ENCODE measurements at regions not wholly inside any gene's neighbourhood (a gene's known extent, or its start where the extent isn't known, plus 50 kb on each side); places are given as distances from the start of the nearest gene placed in this dataset.
"Not testable (repeated sequence)": the region's sequence is repeated elsewhere in the genome, so short reads cannot be mapped to it uniquely, and the experiment has no call there.

DNA sequence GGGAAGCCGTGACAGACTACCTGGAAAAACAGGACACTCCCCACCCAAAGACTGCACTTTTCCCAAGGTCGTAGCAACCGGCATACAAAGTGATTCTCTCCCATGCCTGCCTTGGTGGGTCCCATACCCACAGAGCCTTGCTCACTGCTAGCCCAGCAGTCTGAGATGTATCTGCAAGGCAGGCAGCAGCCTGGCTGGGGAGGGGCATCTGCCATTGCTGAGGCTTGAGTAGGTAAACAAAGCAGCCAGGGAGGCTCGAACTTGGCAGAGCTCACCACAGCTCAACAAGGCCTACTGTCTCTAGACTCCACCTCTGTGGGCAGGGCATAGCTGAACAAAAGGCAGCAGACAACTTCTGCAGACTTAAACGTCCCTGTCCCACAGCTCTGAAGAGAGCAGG is 144.4 kb upstream of the FSHR start:
- TF ChIP-seq, protein P1, sequence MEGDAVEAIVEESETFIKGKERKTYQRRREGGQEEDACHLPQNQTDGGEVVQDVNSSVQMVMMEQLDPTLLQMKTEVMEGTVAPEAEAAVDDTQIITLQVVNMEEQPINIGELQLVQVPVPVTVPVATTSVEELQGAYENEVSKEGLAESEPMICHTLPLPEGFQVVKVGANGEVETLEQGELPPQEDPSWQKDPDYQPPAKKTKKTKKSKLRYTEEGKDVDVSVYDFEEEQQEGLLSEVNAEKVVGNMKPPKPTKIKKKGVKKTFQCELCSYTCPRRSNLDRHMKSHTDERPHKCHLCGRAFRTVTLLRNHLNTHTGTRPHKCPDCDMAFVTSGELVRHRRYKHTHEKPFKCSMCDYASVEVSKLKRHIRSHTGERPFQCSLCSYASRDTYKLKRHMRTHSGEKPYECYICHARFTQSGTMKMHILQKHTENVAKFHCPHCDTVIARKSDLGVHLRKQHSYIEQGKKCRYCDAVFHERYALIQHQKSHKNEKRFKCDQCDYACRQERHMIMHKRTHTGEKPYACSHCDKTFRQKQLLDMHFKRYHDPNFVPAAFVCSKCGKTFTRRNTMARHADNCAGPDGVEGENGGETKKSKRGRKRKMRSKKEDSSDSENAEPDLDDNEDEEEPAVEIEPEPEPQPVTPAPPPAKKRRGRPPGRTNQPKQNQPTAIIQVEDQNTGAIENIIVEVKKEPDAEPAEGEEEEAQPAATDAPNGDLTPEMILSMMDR (IDR thresholded peaks at IDR 0.05): not testable (repeated sequence)
- TF ChIP-seq POLR2A (IDR thresholded peaks at IDR 0.05): not testable (repeated sequence)

Measured in uterus (tissue), 2 donors.